ENCODE measurements at regions not wholly inside any gene's neighbourhood (a gene's known extent, or its start where the extent isn't known, plus 50 kb on each side); places are given as distances from the start of the nearest gene placed in this dataset.

DNA sequence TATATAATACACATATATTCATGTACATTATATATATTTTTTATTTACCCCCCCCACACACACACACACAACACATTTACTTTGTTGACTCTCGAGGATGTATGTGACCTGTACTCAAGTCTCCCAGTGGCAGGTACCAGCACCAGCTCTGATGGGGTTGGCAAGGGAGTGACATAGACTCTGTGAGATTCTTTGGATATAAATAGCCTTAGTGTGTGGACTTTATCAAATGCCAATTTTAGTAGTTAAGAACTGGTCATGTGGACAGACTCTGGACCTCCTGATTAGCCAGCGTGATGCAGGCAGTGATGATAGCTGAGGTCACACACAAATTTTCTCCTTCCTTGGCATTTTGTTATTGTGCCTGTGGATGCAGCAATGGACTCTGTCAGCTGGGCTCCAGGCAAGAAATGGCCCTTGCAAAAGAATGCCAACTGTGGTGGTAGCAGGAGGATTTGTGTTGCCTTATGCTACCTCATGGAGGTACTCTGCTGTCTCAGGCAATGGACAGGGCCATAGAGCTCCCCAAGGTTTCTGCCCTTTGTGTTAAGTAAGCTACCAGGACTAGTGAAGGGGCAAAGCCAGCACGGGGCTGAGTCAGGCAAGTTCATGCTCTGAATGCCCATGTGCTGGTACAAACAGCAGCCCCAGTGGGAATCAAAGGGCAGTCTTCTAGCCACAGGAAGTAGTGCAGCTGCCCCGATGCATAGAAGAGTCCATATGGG is 224.6 kb upstream of the ZWINT start:
- dilution Hi-C loops (cut with MboI; ENCODE audit: extremely low pct_ligation_motif_present, low sequenced_read_pairs) = no loop called here
- no peaks in the 10 kb centered on the region for H4K20me1 ChIP-seq (ENCODE audit: control insufficient read depth, extremely low read depth, insufficient read depth, low read length)
- peaks cover 4% of the 10 kb centered on the region for H3K4me1 ChIP-seq (ENCODE audit: control insufficient read depth, extremely low read depth, insufficient read depth, low read length)
- H3K27me3 ChIP-seq (ENCODE audit: control insufficient read depth, extremely low read depth, insufficient read depth, low read length) = no peaks in the 10 kb centered on the region
- DNase-seq (ENCODE audit: low read depth, low spot score) (no peak), FAIRE-seq (no peak)
- no peak overlapping the region for H3K4me3 ChIP-seq (ENCODE audit: control insufficient read depth in 2 of 3, extremely low read depth in 1 of 3, insufficient read depth in 2 of 3, low read depth in 1 of 3, low read length in 3 of 3)
- H3K4me2 ChIP-seq (ENCODE audit: control insufficient read depth, extremely low read depth, insufficient read depth, low read depth, low read length) = no peak overlapping the region
- TF ChIP-seq EZH2 (IDR thresholded peaks at IDR 0.05; ENCODE audit: low read length) = no peak
- TF ChIP-seq, protein P1, sequence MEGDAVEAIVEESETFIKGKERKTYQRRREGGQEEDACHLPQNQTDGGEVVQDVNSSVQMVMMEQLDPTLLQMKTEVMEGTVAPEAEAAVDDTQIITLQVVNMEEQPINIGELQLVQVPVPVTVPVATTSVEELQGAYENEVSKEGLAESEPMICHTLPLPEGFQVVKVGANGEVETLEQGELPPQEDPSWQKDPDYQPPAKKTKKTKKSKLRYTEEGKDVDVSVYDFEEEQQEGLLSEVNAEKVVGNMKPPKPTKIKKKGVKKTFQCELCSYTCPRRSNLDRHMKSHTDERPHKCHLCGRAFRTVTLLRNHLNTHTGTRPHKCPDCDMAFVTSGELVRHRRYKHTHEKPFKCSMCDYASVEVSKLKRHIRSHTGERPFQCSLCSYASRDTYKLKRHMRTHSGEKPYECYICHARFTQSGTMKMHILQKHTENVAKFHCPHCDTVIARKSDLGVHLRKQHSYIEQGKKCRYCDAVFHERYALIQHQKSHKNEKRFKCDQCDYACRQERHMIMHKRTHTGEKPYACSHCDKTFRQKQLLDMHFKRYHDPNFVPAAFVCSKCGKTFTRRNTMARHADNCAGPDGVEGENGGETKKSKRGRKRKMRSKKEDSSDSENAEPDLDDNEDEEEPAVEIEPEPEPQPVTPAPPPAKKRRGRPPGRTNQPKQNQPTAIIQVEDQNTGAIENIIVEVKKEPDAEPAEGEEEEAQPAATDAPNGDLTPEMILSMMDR (optimal IDR thresholded peaks at IDR 0.05 in 1 of 3, IDR thresholded peaks at IDR 0.05 in 1 of 3, conservative IDR thresholded peaks at IDR 0.05 in 1 of 3; ENCODE audit: extremely low read depth in 1 of 3, insufficient read depth in 2 of 3, low read length in 3 of 3) = no peak
- H3K9me1 ChIP-seq (ENCODE audit: control insufficient read depth, extremely low read depth, insufficient read depth, low read length) = no peaks in the 10 kb centered on the region
- H3K9ac ChIP-seq (ENCODE audit: control insufficient read depth, extremely low read depth, insufficient read depth, low read length) = no peak overlapping the region
- H2AFZ ChIP-seq (ENCODE audit: control insufficient read depth, low read length) = no peak overlapping the region
- no peaks in the 10 kb centered on the region for H3K36me3 ChIP-seq (ENCODE audit: control insufficient read depth in 2 of 2, extremely low read depth in 1 of 2, insufficient read depth in 2 of 2, low read length in 2 of 2)
- no peak overlapping the region for H3K27ac ChIP-seq (ENCODE audit: control insufficient read depth, insufficient read depth, low read length)
- no peaks in the 10 kb centered on the region for H3K79me2 ChIP-seq (ENCODE audit: control insufficient read depth, insufficient read depth, low read length)
- no peaks in the 10 kb centered on the region for H3K9me3 ChIP-seq (ENCODE audit: control insufficient read depth, low read depth, low read length)

DNA sequence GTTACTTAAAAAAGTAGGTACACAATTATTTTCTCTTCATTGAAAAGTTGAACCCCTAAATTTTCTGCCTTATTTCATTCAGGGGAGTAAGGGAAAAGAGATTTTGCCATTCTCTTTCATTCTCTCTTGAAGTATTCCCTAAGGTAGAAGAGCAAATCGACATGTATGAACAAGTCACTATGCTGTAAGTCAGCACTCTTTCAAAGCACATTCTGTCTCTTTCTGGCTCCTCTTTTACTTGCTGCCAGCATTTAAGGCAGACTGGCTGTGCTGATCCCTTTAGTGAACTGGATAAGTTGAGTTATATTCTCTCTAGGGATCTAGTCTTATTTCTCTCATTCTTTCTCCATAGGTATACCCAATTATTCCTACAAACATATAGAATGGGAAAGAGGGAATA is 222.3 kb upstream of the ZWINT start:
- FAIRE-seq = peak; percentile 84
- no peak for DNase-seq (ENCODE audit: low read depth, low spot score)
- peak overlapping the region; percentile 5 for H2AFZ ChIP-seq (ENCODE audit: control insufficient read depth, low read length)

More for the DNA sequence above, 222.3 kb upstream of the ZWINT start:
- Histone ChIP-seq H4K20me1 (ENCODE audit: control insufficient read depth, extremely low read depth, insufficient read depth, low read length) (no peaks in the 10 kb centered on the region), H3K79me2 (ENCODE audit: control insufficient read depth, insufficient read depth, low read length) (no peaks in the 10 kb centered on the region), H3K4me1 (ENCODE audit: control insufficient read depth, extremely low read depth, insufficient read depth, low read length) (peaks cover 4% of the 10 kb centered on the region), H3K9me1 (ENCODE audit: control insufficient read depth, extremely low read depth, insufficient read depth, low read length) (no peaks in the 10 kb centered on the region), H3K36me3 (ENCODE audit: control insufficient read depth in 2 of 2, extremely low read depth in 1 of 2, insufficient read depth in 2 of 2, low read length in 2 of 2) (no peaks in the 10 kb centered on the region), H3K4me3 (ENCODE audit: control insufficient read depth in 2 of 3, extremely low read depth in 1 of 3, insufficient read depth in 2 of 3, low read depth in 1 of 3, low read length in 3 of 3) (no peak overlapping the region), H3K4me2 (ENCODE audit: control insufficient read depth, extremely low read depth, insufficient read depth, low read depth, low read length) (peak overlapping the region; percentile 39), H3K9ac (ENCODE audit: control insufficient read depth, extremely low read depth, insufficient read depth, low read length) (no peak overlapping the region), H3K27me3 (ENCODE audit: control insufficient read depth, extremely low read depth, insufficient read depth, low read length) (no peaks in the 10 kb centered on the region), H3K9me3 (ENCODE audit: control insufficient read depth, low read depth, low read length) (no peaks in the 10 kb centered on the region), H3K27ac (ENCODE audit: control insufficient read depth, insufficient read depth, low read length) (no peak overlapping the region)
- TF ChIP-seq, protein P1 (optimal IDR thresholded peaks at IDR 0.05 in 1 of 3, IDR thresholded peaks at IDR 0.05 in 1 of 3, conservative IDR thresholded peaks at IDR 0.05 in 1 of 3; ENCODE audit: extremely low read depth in 1 of 3, insufficient read depth in 2 of 3, low read length in 3 of 3) = no peak
- no peak for TF ChIP-seq EZH2 (IDR thresholded peaks at IDR 0.05; ENCODE audit: low read length)
- dilution Hi-C loops (cut with MboI; ENCODE audit: extremely low pct_ligation_motif_present, low sequenced_read_pairs) = no loop called here

Measured in keratinocyte (primary cell).